IPS-15b (cell line): ENCODE measurements at regions not wholly inside any gene's neighbourhood (a gene's known extent, or its start where the extent isn't known, plus 50 kb on each side); places are given as distances from the start of the nearest gene placed in this dataset.

Experiments
- H3K27me3 ChIP-seq: one replicate; pipeline ENCODE4 v1.6.1; 2013; ENCODE audit warnings: low read length; ENCODE audit not compliant: control insufficient read depth, insufficient read depth
- H3K36me3 ChIP-seq: one replicate; pipeline ENCODE4 v1.6.1; 2013; ENCODE audit warnings: low read length; ENCODE audit not compliant: control insufficient read depth, insufficient read depth
- H3K4me1 ChIP-seq: one replicate; pipeline ENCODE4 v1.6.1; 2013; ENCODE audit warnings: mild to moderate bottlenecking, low read length; ENCODE audit not compliant: control insufficient read depth, insufficient read depth
- H3K4me3 ChIP-seq: one replicate; pipeline ENCODE4 v1.5.1; 2013; ENCODE audit warnings: low read depth, low read length
- H3K9ac ChIP-seq: one replicate; pipeline ENCODE4 v1.6.1; 2013; ENCODE audit warnings: low read depth, mild to moderate bottlenecking, low read length
- H3K9me3 ChIP-seq: one replicate; pipeline ENCODE4 v1.6.1; 2013; ENCODE audit warnings: mild to moderate bottlenecking, low read length; ENCODE audit not compliant: control insufficient read depth, insufficient read depth

GRCh38 chr1:5010656-5011055 is 356.2 kb downstream of the AJAP1 start:
- no peak overlapping the region for H3K4me3 ChIP-seq
- no peaks in the 10 kb centered on the region for H3K4me1 ChIP-seq
- no peaks in the 10 kb centered on the region for H3K36me3 ChIP-seq
- H3K9me3 ChIP-seq = no peaks in the 10 kb centered on the region
- H3K27me3 ChIP-seq = no peaks in the 10 kb centered on the region
- no peak overlapping the region for H3K9ac ChIP-seq

GRCh38 chr1:5010236-5010635 is 355.8 kb downstream of the AJAP1 start:
- H3K4me1 ChIP-seq = no peaks in the 10 kb centered on the region
- H3K4me3 ChIP-seq = no peak overlapping the region
- no peaks in the 10 kb centered on the region for H3K36me3 ChIP-seq
- H3K27me3 ChIP-seq = no peaks in the 10 kb centered on the region
- no peaks in the 10 kb centered on the region for H3K9me3 ChIP-seq
- no peak overlapping the region for H3K9ac ChIP-seq

GRCh38 chr1:5009376-5010065 is 355.1 kb downstream of the AJAP1 start:
- no peaks in the 10 kb centered on the region for H3K9me3 ChIP-seq
- no peak overlapping the region for H3K4me3 ChIP-seq
- H3K36me3 ChIP-seq = no peaks in the 10 kb centered on the region
- no peak overlapping the region for H3K9ac ChIP-seq
- no peaks in the 10 kb centered on the region for H3K4me1 ChIP-seq
- H3K27me3 ChIP-seq = no peaks in the 10 kb centered on the region

GRCh38 chr1:5005171-5005570 is 350.8 kb downstream of the AJAP1 start:
- H3K4me1 ChIP-seq = no peaks in the 10 kb centered on the region
- H3K9me3 ChIP-seq = no peaks in the 10 kb centered on the region
- H3K4me3 ChIP-seq = no peak overlapping the region
- H3K36me3 ChIP-seq = no peaks in the 10 kb centered on the region
- no peaks in the 10 kb centered on the region for H3K27me3 ChIP-seq
- no peak overlapping the region for H3K9ac ChIP-seq

- no peaks in the 10 kb centered on the region for H3K27me3 ChIP-seq
- H3K36me3 ChIP-seq = no peaks in the 10 kb centered on the region
- H3K9me3 ChIP-seq = no peaks in the 10 kb centered on the region
- no peaks in the 10 kb centered on the region for H3K4me1 ChIP-seq
- no peak overlapping the region for H3K9ac ChIP-seq
- H3K4me3 ChIP-seq = no peak overlapping the region
Measured at GRCh38 chr1:5002676-5003075, 348.3 kb downstream of the AJAP1 start.

- Histone ChIP-seq H3K4me3 (no peak overlapping the region), H3K9me3 (no peaks in the 10 kb centered on the region), H3K36me3 (no peaks in the 10 kb centered on the region), H3K9ac (no peak overlapping the region), H3K27me3 (no peaks in the 10 kb centered on the region), H3K4me1 (no peaks in the 10 kb centered on the region)
Measured at GRCh38 chr1:5001466-5001865, 347.1 kb downstream of the AJAP1 start.

- no peaks in the 10 kb centered on the region for H3K27me3 ChIP-seq
- H3K4me3 ChIP-seq = no peak overlapping the region
- H3K9me3 ChIP-seq = no peaks in the 10 kb centered on the region
- no peaks in the 10 kb centered on the region for H3K36me3 ChIP-seq
- H3K4me1 ChIP-seq = no peaks in the 10 kb centered on the region
- H3K9ac ChIP-seq = no peak overlapping the region
Measured at GRCh38 chr1:4986306-4986705, 331.9 kb downstream of the AJAP1 start.

- Histone ChIP-seq H3K4me3 (no peak overlapping the region), H3K36me3 (no peaks in the 10 kb centered on the region), H3K9me3 (no peaks in the 10 kb centered on the region), H3K9ac (no peak overlapping the region), H3K4me1 (no peaks in the 10 kb centered on the region), H3K27me3 (no peaks in the 10 kb centered on the region)
Measured at GRCh38 chr1:4984841-4985240, 330.4 kb downstream of the AJAP1 start.

- Histone ChIP-seq H3K4me1 (no peaks in the 10 kb centered on the region), H3K36me3 (no peaks in the 10 kb centered on the region), H3K4me3 (no peak overlapping the region), H3K27me3 (no peaks in the 10 kb centered on the region), H3K9me3 (no peaks in the 10 kb centered on the region), H3K9ac (no peak overlapping the region)
Measured at GRCh38 chr1:4980211-4980610, 325.8 kb downstream of the AJAP1 start.

GRCh38 chr1:4978660-4979390 is 324.4 kb downstream of the AJAP1 start:
- Histone ChIP-seq H3K9ac (no peak overlapping the region), H3K4me1 (no peaks in the 10 kb centered on the region), H3K36me3 (no peaks in the 10 kb centered on the region), H3K4me3 (no peak overlapping the region), H3K27me3 (no peaks in the 10 kb centered on the region), H3K9me3 (no peaks in the 10 kb centered on the region)

GRCh38 chr1:4977701-4978100 is 323.3 kb downstream of the AJAP1 start:
- no peaks in the 10 kb centered on the region for H3K9me3 ChIP-seq
- H3K27me3 ChIP-seq = no peaks in the 10 kb centered on the region
- no peak overlapping the region for H3K4me3 ChIP-seq
- no peaks in the 10 kb centered on the region for H3K36me3 ChIP-seq
- H3K9ac ChIP-seq = no peak overlapping the region
- no peaks in the 10 kb centered on the region for H3K4me1 ChIP-seq

GRCh38 chr1:4976859-4977440 is 322.5 kb downstream of the AJAP1 start:
- Histone ChIP-seq H3K4me3 (no peak overlapping the region), H3K27me3 (no peaks in the 10 kb centered on the region), H3K36me3 (no peaks in the 10 kb centered on the region), H3K9ac (no peak overlapping the region), H3K4me1 (no peaks in the 10 kb centered on the region), H3K9me3 (no peaks in the 10 kb centered on the region)
